ENCODE measurements at regions not wholly inside any gene's neighbourhood (a gene's known extent, or its start where the extent isn't known, plus 50 kb on each side); places are given as distances from the start of the nearest gene placed in this dataset.

- Histone ChIP-seq H3K4me3 (no peak overlapping the region), H3K36me3 (replicated peaks in 1 of 2) (no peaks in the 10 kb centered on the region), H3K27me3 (no peaks in the 10 kb centered on the region), H3K4me1 (replicated peaks in 1 of 2) (no peaks in the 10 kb centered on the region), H3K27ac (no peak overlapping the region), H3K9me3 (replicated peaks in 1 of 3) (no peaks in the 10 kb centered on the region)
- TF ChIP-seq POLR2A (IDR thresholded peaks at IDR 0.05) (no peak), CTCF (IDR thresholded peaks at IDR 0.05) (no peak)
- intact Hi-C loops (cut with DNase I): no loop called here
- no peak for DNase-seq
- 33 to 45% (median 40%) methylated on average over 15 of the region's 15 CpGs for WGBS, 4 donors
These were observed 154.1 kb downstream of the FOXA2 start for GRCh38 chr20:22430154-22430745.

GRCh38 chr20:22429175-22430153 is 154.9 kb downstream of the FOXA2 start:
- H3K4me1 ChIP-seq (replicated peaks in 1 of 2): no peaks in the 10 kb centered on the region
- WGBS, 4 donors: 37 to 54% (median 49%) methylated on average over 6 to 10 of the region's 10 CpGs
- intact Hi-C loops (cut with DNase I): no loop called here

GRCh38 chr20:22428051-22428450 is 156.3 kb downstream of the FOXA2 start:
- no peak overlapping the region for H3K27ac ChIP-seq
- intact Hi-C loops (cut with DNase I): no loop called here
- no peaks in the 10 kb centered on the region for H3K4me1 ChIP-seq (replicated peaks in 1 of 2)
- no peak for DNase-seq
- no peak for TF ChIP-seq CTCF (IDR thresholded peaks at IDR 0.05)
- TF ChIP-seq POLR2A (IDR thresholded peaks at IDR 0.05): no peak
- no peak overlapping the region for H3K4me3 ChIP-seq
- no peaks in the 10 kb centered on the region for H3K9me3 ChIP-seq (replicated peaks in 1 of 3)
- H3K36me3 ChIP-seq (replicated peaks in 1 of 2): no peaks in the 10 kb centered on the region
- no peaks in the 10 kb centered on the region for H3K27me3 ChIP-seq
- WGBS, 4 donors: 80 to 89% (median 88%) methylated on average over 3 of the region's 3 CpGs

More at GRCh38 chr20:22429175-22430153, 154.9 kb downstream of the FOXA2 start:
- no peak for TF ChIP-seq CTCF (IDR thresholded peaks at IDR 0.05)
- no peak for TF ChIP-seq POLR2A (IDR thresholded peaks at IDR 0.05)
- H3K27ac ChIP-seq: no peak overlapping the region
- H3K4me3 ChIP-seq: no peak overlapping the region
- no peaks in the 10 kb centered on the region for H3K27me3 ChIP-seq
- no peaks in the 10 kb centered on the region for H3K36me3 ChIP-seq (replicated peaks in 1 of 2)
- DNase-seq: no peak
- H3K9me3 ChIP-seq (replicated peaks in 1 of 3): no peaks in the 10 kb centered on the region

- no peaks in the 10 kb centered on the region for H3K36me3 ChIP-seq (replicated peaks in 1 of 2)
- intact Hi-C loops (cut with DNase I): no loop called here
- H3K4me1 ChIP-seq (replicated peaks in 1 of 2): no peaks in the 10 kb centered on the region
- no peak for DNase-seq
- TF ChIP-seq POLR2A (IDR thresholded peaks at IDR 0.05): no peak
- H3K27ac ChIP-seq: no peak overlapping the region
- 77 to 87% (median 79%) methylated on average over 2 of the region's 2 CpGs for WGBS, 4 donors
- no peaks in the 10 kb centered on the region for H3K9me3 ChIP-seq (replicated peaks in 1 of 3)
- no peak overlapping the region for H3K4me3 ChIP-seq
- H3K27me3 ChIP-seq: no peaks in the 10 kb centered on the region
These were observed 157.6 kb downstream of the FOXA2 start for GRCh38 chr20:22426772-22427171.
